ENCODE measurements at regions not wholly inside any gene's neighbourhood (a gene's known extent, or its start where the extent isn't known, plus 50 kb on each side); places are given as distances from the start of the nearest gene placed in this dataset.

DNA sequence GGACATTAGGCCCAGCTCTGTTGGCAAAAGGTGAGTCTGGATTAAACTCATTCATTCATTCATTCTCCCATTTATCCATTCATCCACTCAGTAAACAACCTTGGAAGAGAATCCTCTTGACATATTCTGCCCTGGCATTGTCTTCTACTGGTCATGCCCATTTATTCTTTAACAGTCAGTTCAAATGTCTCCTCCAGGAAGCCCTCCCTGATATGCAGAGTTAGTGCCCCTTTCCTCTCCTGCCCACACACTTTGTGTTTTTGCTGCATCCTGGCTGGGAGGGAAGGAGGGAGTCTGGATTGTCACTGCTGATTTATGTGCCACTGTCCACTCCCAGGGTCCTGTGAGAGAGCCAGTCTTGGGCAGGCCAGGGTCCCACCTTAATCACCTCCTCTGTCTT lies 600.3 kb downstream of the MATN1 start:
- TF ChIP-seq, protein P1, sequence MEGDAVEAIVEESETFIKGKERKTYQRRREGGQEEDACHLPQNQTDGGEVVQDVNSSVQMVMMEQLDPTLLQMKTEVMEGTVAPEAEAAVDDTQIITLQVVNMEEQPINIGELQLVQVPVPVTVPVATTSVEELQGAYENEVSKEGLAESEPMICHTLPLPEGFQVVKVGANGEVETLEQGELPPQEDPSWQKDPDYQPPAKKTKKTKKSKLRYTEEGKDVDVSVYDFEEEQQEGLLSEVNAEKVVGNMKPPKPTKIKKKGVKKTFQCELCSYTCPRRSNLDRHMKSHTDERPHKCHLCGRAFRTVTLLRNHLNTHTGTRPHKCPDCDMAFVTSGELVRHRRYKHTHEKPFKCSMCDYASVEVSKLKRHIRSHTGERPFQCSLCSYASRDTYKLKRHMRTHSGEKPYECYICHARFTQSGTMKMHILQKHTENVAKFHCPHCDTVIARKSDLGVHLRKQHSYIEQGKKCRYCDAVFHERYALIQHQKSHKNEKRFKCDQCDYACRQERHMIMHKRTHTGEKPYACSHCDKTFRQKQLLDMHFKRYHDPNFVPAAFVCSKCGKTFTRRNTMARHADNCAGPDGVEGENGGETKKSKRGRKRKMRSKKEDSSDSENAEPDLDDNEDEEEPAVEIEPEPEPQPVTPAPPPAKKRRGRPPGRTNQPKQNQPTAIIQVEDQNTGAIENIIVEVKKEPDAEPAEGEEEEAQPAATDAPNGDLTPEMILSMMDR (IDR thresholded peaks at IDR 0.05) = no peak
- no peak for TF ChIP-seq POLR2A (IDR thresholded peaks at IDR 0.05; ENCODE audit: low read depth)

Data from esophagus muscularis mucosa (tissue), 3 donors.